Hepatocyte (in vitro differentiated cells): ENCODE measurements at regions not wholly inside any gene's neighbourhood (a gene's known extent, or its start where the extent isn't known, plus 50 kb on each side); places are given as distances from the start of the nearest gene placed in this dataset.

Source experiments
- DNase-seq: peaks from one replicate; pipeline ENCODE4 v3.0.0-alpha.2; 2016; ENCODE audit warnings: low spot score
- H2AFZ ChIP-seq: fragments of 200-600 bp; sonication (generic); 2 replicates; pipeline ENCODE4 v1.6.0; 2016; ENCODE audit warnings: antibody characterized with exemption, mild to moderate bottlenecking
- H3K27ac ChIP-seq: fragments of 200-600 bp; sonication (generic); 2 replicates; pipeline ENCODE4 v1.5.1; 2016; ENCODE audit warnings: mild to moderate bottlenecking
- H3K27me3 ChIP-seq: fragments of 200-600 bp; sonication (generic); 2 replicates; pipeline ENCODE4 v1.6.1; 2016
- H3K36me3 ChIP-seq: fragments of 200-600 bp; sonication (generic); replicated peaks from 2 replicates; pipeline ENCODE4 v1.5.1; 2016; ENCODE audit warnings: low read depth; ENCODE audit not compliant: insufficient read depth
- H3K4me1 ChIP-seq: fragments of 200-600 bp; sonication (generic); 2 replicates; pipeline ENCODE4 v1.5.1; 2016; ENCODE audit warnings: mild to moderate bottlenecking, moderate library complexity; ENCODE audit not compliant: insufficient read depth
- H3K4me2 ChIP-seq: fragments of 200-600 bp; sonication (generic); 2 replicates; pipeline ENCODE4 v1.6.0; 2016
- H3K4me3 ChIP-seq: fragments of 200-600 bp; sonication (generic); 2 replicates; pipeline ENCODE4 v1.5.1; 2016; ENCODE audit warnings: mild to moderate bottlenecking
- H3K79me2 ChIP-seq: fragments of 200-600 bp; sonication (generic); 2 replicates; pipeline ENCODE4 v1.6.0; 2017; ENCODE audit warnings: mild to moderate bottlenecking
- H3K9me2 ChIP-seq: fragments of 200-600 bp; sonication (generic); replicated peaks from 2 replicates; pipeline ENCODE4 v1.6.0; 2017; ENCODE audit warnings: mild to moderate bottlenecking; ENCODE audit not compliant: insufficient read depth
- H3K9me3 ChIP-seq: fragments of 200-600 bp; sonication (generic); 2 replicates; pipeline ENCODE4 v1.5.1; 2016; ENCODE audit warnings: low read depth, mild to moderate bottlenecking
- H4K20me1 ChIP-seq: fragments of 200-600 bp; sonication (generic); 2 replicates; pipeline ENCODE4 v1.6.0; 2016; ENCODE audit warnings: mild to moderate bottlenecking; ENCODE audit not compliant: insufficient read depth, poor library complexity, severe bottlenecking
- CTCF ChIP-seq: fragments of 200-600 bp; sonication (generic); IDR thresholded peaks from 2 replicates; pipeline ENCODE4 v1.5.1; 2016; ENCODE audit warnings: antibody characterized with exemption, mild to moderate bottlenecking; ENCODE audit not compliant: poor library complexity
- EZH2 ChIP-seq: fragments of 200-600 bp; sonication (generic); IDR thresholded peaks from 2 replicates; pipeline ENCODE4 v1.6.1; 2016; ENCODE audit warnings: antibody characterized with exemption, mild to moderate bottlenecking, borderline replicate concordance
- EZH2phosphoT487 ChIP-seq: fragments of 200-600 bp; sonication (generic); IDR thresholded peaks from one replicate; pipeline ENCODE4 v1.6.1; 2018; ENCODE audit warnings: antibody characterized with exemption, mild to moderate bottlenecking, low read depth, moderate library complexity; ENCODE audit not compliant: unreplicated experiment, severe bottlenecking
- WGBS: methylation state at CpG from one replicate; pipeline ENCODE4 v1.1.6; 2016; ENCODE audit warnings: low lambda C conversion rate; ENCODE audit errors: missing lambda C conversion rate; 5-methylcytosine and 5-hydroxymethylcytosine counted together

- no peaks in the 10 kb centered on the region for H3K9me3 ChIP-seq
- WGBS, result 45% methylated on average over 2 of the region's 2 CpGs
- no peak overlapping the region for H2AFZ ChIP-seq
Measured at GRCh38 chr1:119291611-119292206, 76.9 kb upstream of the HAO2 start.

DNA sequence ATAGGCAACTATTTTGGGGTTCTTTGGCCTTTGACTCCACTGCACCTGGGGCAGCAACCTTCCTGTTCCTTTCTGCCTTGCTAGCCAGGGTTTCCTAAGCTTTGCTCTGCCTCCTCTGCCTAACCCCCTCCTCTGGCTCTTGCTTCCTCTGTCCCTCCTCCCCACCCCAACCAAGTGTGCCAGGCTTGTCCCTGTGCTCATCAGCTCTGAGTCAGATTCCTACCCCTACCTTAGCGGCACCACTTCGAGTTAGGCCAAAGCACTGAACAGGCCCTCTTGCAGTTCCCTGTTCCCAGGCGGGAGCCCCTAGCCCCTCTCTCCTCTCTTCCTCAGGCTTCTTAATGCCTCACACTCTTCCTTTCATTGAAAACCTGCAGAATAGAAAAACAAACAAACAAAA is 74.8 kb upstream of the HAO2 start:
- Histone ChIP-seq H3K9me3 (no peaks in the 10 kb centered on the region), H3K79me2 (no peaks in the 10 kb centered on the region), H3K4me3 (no peak overlapping the region), H3K4me1 (peaks cover 6% of the 10 kb centered on the region), H3K27me3 (no peaks in the 10 kb centered on the region), H4K20me1 (no peaks in the 10 kb centered on the region), H3K27ac (no peak overlapping the region), H3K36me3 (no peaks in the 10 kb centered on the region), H3K4me2 (no peak overlapping the region), H3K9me2 (no peaks in the 10 kb centered on the region), H2AFZ (no peak overlapping the region)
- WGBS, result 74% methylated on average over 3 of the region's 3 CpGs
- TF ChIP-seq EZH2phosphoT487 (no peak), CTCF (no peak), EZH2 (no peak)
- no peak for DNase-seq

More at GRCh38 chr1:119291611-119292206, 76.9 kb upstream of the HAO2 start:
- no peak overlapping the region for H3K4me3 ChIP-seq
- no peak overlapping the region for H3K27ac ChIP-seq
- peaks cover 6% of the 10 kb centered on the region for H3K4me1 ChIP-seq
- H3K36me3 ChIP-seq, result no peaks in the 10 kb centered on the region
- no peaks in the 10 kb centered on the region for H3K9me2 ChIP-seq
- no peaks in the 10 kb centered on the region for H4K20me1 ChIP-seq
- no peak for DNase-seq
- no peaks in the 10 kb centered on the region for H3K79me2 ChIP-seq
- no peaks in the 10 kb centered on the region for H3K27me3 ChIP-seq
- H3K4me2 ChIP-seq, result no peak overlapping the region
- TF ChIP-seq EZH2 (no peak), EZH2phosphoT487 (no peak), CTCF (no peak)

- H3K27me3 ChIP-seq, result no peaks in the 10 kb centered on the region
- no peak overlapping the region for H3K4me2 ChIP-seq
Measured at GRCh38 chr1:119294199-119294598, 74.4 kb upstream of the HAO2 start.

More at GRCh38 chr1:119294199-119294598, 74.4 kb upstream of the HAO2 start:
- Histone ChIP-seq H3K9me3 (no peaks in the 10 kb centered on the region), H3K4me1 (peaks cover 6% of the 10 kb centered on the region), H3K36me3 (no peaks in the 10 kb centered on the region), H2AFZ (no peak overlapping the region), H4K20me1 (no peaks in the 10 kb centered on the region), H3K4me3 (no peak overlapping the region), H3K27ac (no peak overlapping the region), H3K79me2 (no peaks in the 10 kb centered on the region), H3K9me2 (no peaks in the 10 kb centered on the region)
- TF ChIP-seq EZH2phosphoT487 (no peak), EZH2 (no peak), CTCF (no peak)
- WGBS, result 52% methylated on average over 3 of the region's 3 CpGs
- no peak for DNase-seq
